DMS153 treated with DMSO at 0.1 percent for 48 hours (cell line): ENCODE measurements at regions not wholly inside any gene's neighbourhood (a gene's known extent, or its start where the extent isn't known, plus 50 kb on each side); places are given as distances from the start of the nearest gene placed in this dataset.

Source experiments
- DNase-seq: peaks from one replicate; lab custom pipeline; 2025; ENCODE audit not compliant: unreplicated experiment; lab: John Stamatoyannopoulos, UW

DNA sequence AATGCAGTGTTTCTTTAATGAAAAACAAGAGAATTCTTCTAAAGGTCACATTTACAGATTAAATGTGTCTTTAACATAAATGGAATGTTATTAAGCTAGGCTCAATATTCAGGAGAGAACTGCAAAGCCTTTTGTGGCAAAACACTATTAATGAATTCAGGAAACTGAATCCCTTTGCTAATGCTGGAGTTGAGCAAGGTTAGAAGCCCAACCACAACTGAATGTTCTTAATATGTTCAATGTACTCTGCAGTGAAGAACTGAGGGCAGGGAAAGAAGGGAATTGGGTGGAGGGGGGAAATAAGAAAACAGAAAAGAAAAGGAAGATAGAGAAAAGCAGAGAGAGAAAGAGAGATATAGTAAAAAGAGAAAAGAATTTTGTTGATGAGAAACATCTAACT, 276.7 kb upstream of the TMEM161B start:
- no peak for DNase-seq

DNA sequence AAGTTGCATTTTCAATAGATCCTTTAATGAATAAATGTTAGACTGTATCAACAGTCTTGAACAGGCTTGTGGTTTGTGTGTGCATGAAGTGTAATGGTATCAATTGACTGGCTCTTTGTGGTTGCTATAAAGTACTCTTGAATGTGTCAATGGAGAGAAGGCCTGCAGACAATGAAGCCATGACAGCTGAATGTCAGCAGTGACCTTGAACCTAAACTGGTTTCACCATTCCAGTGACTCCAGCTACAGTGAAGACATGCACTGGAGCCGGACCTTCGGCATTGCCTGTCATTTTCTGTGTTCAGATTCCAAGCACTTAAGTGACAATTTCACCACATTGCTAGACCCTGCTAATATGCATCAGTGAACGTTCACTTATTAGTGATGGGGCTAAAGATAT, 276.0 kb upstream of the TMEM161B start:
- DNase-seq, result no peak

- DNase-seq, result no peak
Measured at GRCh38 chr5:88544136-88544645, 275.5 kb upstream of the TMEM161B start.

DNA sequence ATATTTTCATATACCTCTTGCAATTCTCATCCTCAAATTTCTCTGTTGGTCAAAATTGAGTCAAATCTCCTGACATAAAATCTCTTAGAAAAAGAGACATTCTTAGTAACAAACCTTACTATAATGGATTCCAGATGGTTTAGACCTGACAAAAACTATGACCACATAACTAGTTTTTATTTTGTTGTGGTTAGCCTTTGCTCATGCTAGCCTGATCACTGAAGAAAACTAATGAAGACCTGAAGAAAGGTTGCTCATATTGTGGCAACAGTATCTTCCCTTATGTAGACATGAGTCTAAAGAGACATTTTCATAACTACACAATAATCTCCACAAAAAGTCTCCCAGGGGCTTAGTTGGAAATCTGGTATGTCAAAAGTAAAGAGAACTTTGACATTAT, 274.1 kb upstream of the TMEM161B start:
- DNase-seq, result no peak

GRCh38 chr5:88540471-88541115, 271.9 kb upstream of the TMEM161B start:
- DNase-seq, result no peak

- DNase-seq, result no peak
Measured at GRCh38 chr5:88539693-88540365, 271.2 kb upstream of the TMEM161B start.

GRCh38 chr5:88539026-88539425, 270.4 kb upstream of the TMEM161B start:
- DNase-seq, result no peak

- DNase-seq, result no peak
Measured at GRCh38 chr5:88536146-88536545, 267.5 kb upstream of the TMEM161B start.

GRCh38 chr5:88524941-88525340, 256.3 kb upstream of the TMEM161B start:
- DNase-seq, result no peak

GRCh38 chr5:88519066-88519465, 250.4 kb upstream of the TMEM161B start:
- DNase-seq, result no peak

- no peak for DNase-seq
Measured at GRCh38 chr5:88518131-88519016, 249.7 kb upstream of the TMEM161B start.

DNA sequence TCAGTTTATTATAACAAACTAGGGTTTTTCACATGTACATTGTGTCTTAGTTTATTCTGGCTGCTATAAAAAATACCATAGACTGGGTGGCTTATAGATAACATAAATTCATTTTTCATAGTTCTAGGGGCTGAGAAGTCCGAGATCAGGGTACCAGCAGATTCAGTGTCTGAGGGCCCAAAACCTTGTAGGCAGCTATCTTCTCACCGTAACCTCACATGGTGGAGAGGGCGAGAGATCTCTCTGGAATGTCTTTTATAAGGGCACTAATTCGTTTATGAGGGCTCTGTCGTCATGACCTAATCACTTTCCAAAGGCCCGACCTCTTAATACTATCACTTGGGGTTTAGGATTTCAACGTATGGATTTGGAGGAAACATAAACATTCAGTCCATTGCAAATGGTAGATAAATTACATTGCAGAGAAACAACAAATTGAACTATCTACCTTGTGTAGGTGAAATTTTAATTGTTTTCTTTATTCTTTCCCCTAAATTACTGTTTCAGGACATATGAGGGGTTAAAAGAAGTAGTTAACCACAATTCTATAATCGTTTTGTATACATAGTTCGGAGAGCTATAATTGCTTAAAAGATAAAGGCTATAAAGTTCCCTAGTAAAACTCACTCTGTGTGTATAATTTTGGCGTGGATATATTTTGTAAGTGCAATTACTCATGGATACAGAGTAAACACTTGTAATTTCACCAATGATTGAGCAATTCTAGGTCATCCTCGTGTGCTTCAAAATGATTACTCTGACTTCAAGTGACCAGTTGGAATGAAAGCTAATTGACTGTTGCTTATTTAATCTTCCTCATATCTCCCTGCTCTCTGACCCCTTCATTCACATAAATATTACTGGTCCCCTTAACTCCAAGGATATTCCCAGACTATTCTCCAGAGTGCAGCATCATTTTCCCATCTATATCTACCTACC, 247.5 kb upstream of the TMEM161B start:
- DNase-seq, result no peak

DNA sequence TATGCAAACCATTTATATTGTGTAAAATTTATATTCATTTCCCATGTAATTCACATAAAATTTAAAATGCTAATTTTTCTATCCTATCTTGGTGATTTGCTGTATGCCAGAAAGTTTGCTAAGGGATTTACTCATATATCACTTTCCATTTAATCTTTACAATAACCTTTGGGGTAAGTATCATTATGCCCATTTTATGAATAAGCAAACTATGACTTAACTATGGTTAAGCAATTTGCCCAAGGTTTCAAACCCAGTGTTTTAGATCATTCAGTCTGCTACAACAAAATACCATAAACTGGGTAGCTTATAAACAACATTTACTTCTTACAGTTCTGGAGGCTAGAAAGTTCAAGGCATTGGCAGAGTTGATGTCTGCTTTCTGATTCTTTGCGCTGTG, 246.4 kb upstream of the TMEM161B start:
- no peak for DNase-seq

- DNase-seq, result no peak
Measured at GRCh38 chr5:88509403-88509802, 240.8 kb upstream of the TMEM161B start.

DNA sequence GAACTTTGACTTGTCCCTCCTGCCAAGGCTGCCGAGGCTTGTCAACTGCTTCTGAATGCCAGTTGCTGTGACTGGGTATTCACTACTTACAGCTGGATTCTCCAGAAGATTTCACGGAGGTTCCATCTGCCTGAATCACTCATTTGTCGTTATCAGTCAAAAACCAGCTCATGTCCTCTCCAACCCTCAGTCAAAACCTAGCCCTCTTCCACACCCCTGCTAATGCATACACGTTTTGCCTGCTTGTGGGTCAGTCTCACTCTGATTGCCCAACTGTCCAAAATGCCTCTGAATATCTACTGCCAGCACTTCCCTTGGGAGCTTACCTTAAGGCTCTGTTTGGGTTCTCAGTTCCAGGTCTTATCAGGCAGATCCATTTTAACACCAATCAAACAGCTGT, 238.6 kb upstream of the TMEM161B start:
- DNase-seq, result no peak

- DNase-seq, result no peak
Measured at GRCh38 chr5:88503406-88503805, 234.8 kb upstream of the TMEM161B start.

DNA sequence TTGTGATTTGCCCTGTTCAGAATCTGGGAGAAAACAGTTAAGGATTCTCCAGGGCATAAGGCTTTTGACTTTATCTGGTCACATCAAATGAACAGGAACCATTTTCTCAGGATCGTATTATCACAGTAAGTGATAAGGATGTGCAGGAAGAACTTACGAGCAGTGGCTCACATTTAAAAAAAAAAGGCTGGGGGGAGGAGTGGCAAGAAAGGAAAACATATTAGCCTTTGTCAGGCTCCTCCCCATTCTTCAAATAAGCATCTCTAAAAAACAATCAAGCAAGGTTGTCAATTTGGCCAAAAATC, 234.3 kb upstream of the TMEM161B start:
- DNase-seq, result no peak

DNA sequence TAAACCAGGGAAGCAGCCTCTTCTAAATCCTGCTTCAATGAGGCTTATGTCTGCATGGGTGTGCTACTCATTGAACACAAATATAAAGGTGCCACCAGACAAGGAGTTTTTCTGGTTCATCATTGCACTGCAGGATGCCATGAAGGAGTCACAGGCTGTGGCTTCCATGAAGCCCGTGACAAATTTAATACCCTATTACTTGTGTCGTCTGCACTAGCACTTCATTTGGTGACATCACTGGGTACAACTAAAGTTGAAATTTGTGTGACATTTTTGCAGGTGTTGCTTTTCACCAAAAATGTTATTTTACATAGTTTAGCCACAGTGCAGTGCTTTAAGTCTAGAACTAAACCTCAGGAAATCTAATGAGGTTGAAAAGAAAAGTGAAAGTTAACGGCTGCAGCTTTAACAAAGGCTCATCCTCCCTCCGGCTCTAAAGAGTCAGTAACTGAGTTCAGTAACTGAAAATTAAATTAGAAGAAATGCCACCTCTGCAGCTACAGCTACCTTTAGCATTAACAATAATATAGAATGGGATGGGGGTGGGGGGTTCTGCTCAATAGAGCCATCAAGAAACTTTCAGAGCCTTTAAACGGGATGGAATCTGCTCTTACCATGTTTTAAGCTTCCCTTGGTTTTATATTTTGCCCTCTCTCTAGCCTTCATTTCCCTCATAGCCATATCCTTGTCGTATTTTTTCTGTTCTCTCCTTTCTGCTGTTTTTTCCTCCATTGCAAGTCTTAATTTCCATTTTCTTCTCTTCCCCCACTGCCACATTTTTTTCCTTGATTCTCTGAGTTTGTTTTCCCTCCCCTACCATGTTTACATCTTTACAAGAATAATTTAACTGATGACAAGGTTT, 233.8 kb upstream of the TMEM161B start:
- DNase-seq, result no peak

DNA sequence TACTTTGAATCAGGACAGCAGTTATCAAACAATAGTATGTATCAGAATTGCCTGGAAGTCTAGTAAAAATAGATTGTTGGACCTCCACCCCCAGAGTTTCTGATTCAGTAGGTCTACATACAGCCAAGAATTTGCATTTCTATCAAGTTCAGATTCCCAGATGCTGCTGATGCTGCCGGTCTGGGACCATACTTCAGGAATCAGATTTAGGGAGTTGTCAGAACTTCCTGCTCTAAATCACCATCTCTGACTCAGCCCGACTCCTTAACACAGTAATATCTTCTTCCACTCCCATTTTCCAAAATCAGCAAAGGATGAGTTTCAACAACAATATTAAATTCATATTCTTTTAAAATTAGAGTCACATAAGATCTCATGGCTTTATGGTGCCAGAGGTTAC, 227.2 kb upstream of the TMEM161B start:
- DNase-seq, result no peak

DNA sequence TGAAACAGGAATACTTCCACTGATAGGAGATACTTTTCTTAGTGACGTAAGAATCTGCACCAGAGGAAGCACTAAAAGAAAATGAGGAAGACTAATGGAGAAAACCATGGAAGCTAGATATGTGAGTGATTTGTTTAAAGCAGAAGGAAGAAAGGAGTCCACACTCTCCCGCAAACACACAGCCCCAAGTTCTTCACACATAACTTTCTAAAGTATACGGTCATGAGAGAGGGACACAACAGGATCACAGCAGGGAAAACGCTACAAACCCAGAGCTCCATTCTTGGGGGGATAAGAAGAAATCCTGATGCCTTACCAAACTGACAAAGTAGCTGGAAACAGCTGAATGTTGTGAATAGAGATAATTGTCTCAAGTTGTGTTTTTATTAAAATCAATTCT, 222.2 kb upstream of the TMEM161B start:
- DNase-seq, result no peak
